GM23338 (cell line): ENCODE measurements at regions not wholly inside any gene's neighbourhood (a gene's known extent, or its start where the extent isn't known, plus 50 kb on each side); places are given as distances from the start of the nearest gene placed in this dataset.

Source experiments
- ATAC-seq: fragments of 200-7000 bp; cut with Tn5 transposase; 3 replicates; pipeline ENCODE4 v1.9.1; 2020
- DNase-seq: peaks from one replicate; pipeline ENCODE4 v3.0.0-alpha.2; 2015; ENCODE audit warnings: low spot score
- H2AFZ ChIP-seq: fragments of 200-600 bp; sonication (generic); 2 replicates; pipeline ENCODE4 v1.8.0; 2016; ENCODE audit warnings: antibody characterized with exemption, mild to moderate bottlenecking, moderate library complexity
- H3F3A ChIP-seq: fragments of 200-600 bp; sonication (generic); replicated peaks from 2 replicates; pipeline ENCODE4 v1.8.0; 2017; ENCODE audit warnings: antibody characterized with exemption, mixed run types, low read depth
- H3K27ac ChIP-seq: fragments of 200-600 bp; sonication (generic); 2 replicates; pipeline ENCODE4 v1.6.1; 2016; ENCODE audit warnings: low read depth
- H3K27me3 ChIP-seq: fragments of 200-600 bp; sonication (generic); 2 replicates; pipeline ENCODE4 v1.8.0; 2016; ENCODE audit warnings: mild to moderate bottlenecking, mixed run types, moderate library complexity; ENCODE audit not compliant: insufficient read depth
- H3K36me3 ChIP-seq: fragments of 200-600 bp; sonication (generic); 2 replicates; pipeline ENCODE4 v1.8.0; 2016; ENCODE audit warnings: mild to moderate bottlenecking; ENCODE audit not compliant: insufficient read depth
- H3K4me1 ChIP-seq: fragments of 200-600 bp; sonication (generic); 2 replicates; pipeline ENCODE4 v1.8.0; 2016; ENCODE audit warnings: mild to moderate bottlenecking, moderate library complexity; ENCODE audit not compliant: insufficient read depth
- H3K4me2 ChIP-seq: fragments of 200-600 bp; sonication (generic); 2 replicates; pipeline ENCODE4 v1.7.1; 2017; ENCODE audit warnings: mixed run types
- H3K4me3 ChIP-seq: fragments of 200-600 bp; sonication (generic); 2 replicates; pipeline ENCODE4 v1.6.1; 2016; ENCODE audit warnings: mixed run types
- H3K79me2 ChIP-seq: fragments of 200-600 bp; sonication (generic); replicated peaks from 2 replicates; pipeline ENCODE4 v1.8.0; 2017; ENCODE audit warnings: mild to moderate bottlenecking; ENCODE audit not compliant: insufficient read depth
- H3K9me2 ChIP-seq: fragments of 200-600 bp; sonication (generic); 2 replicates; pipeline ENCODE4 v1.8.0; 2017; ENCODE audit not compliant: insufficient read depth
- H4K20me1 ChIP-seq: fragments of 200-600 bp; sonication (generic); replicated peaks from 2 replicates; pipeline ENCODE4 v1.8.0; 2017; ENCODE audit warnings: mild to moderate bottlenecking; ENCODE audit not compliant: insufficient read depth
- H3K27ac Mint-ChIP-seq: 2 replicates; pipeline ENCODE4 v1.8.0; 2020; ENCODE audit warnings: inconsistent platforms, mild to moderate bottlenecking, moderate library complexity, mixed read lengths
- H3K27me3 Mint-ChIP-seq: 3 replicates; pipeline ENCODE4 v1.8.0; 2022; ENCODE audit warnings: low read depth, mild to moderate bottlenecking, moderate library complexity, mixed read lengths, inconsistent platforms; ENCODE audit not compliant: insufficient read depth, poor library complexity
- H3K36me3 Mint-ChIP-seq: 3 replicates; pipeline ENCODE4 v1.8.0; 2021; ENCODE audit warnings: low read depth, mild to moderate bottlenecking, inconsistent platforms, moderate library complexity, mixed read lengths
- H3K4me1 Mint-ChIP-seq: 3 replicates; pipeline ENCODE4 v1.8.0; 2020; ENCODE audit warnings: mild to moderate bottlenecking, inconsistent platforms, mixed read lengths
- H3K4me3 Mint-ChIP-seq: 3 replicates; pipeline ENCODE4 v1.8.0; 2021; ENCODE audit warnings: moderate library complexity, mild to moderate bottlenecking, inconsistent platforms, mixed read lengths
- H3K9me3 Mint-ChIP-seq: 3 replicates; pipeline ENCODE4 v1.8.0; 2020; ENCODE audit warnings: moderate library complexity, mild to moderate bottlenecking, inconsistent platforms, mixed read lengths
- EZH2phosphoT487 ChIP-seq: fragments of 200-600 bp; sonication (generic); IDR thresholded peaks from one replicate; pipeline ENCODE4 v1.8.1; 2018; ENCODE audit warnings: antibody characterized with exemption; ENCODE audit not compliant: unreplicated experiment
- POLR2AphosphoS5 ChIP-seq: IDR thresholded peaks from 2 replicates; pipeline ENCODE4 v1.6.1; 2016; ENCODE audit warnings: antibody characterized with exemption, low read depth
- STAT1 ChIP-seq: IDR thresholded peaks from one replicate; pipeline ENCODE4 v1.6.1; 2016; ENCODE audit warnings: antibody characterized with exemption; ENCODE audit not compliant: unreplicated experiment
- ZNF114 ChIP-seq: fragments of 250-450 bp; sonication (Bioruptor Pico); IDR thresholded peaks from 2 replicates; pipeline ENCODE4 v1.5.0; 2020; ENCODE audit warnings: mild to moderate bottlenecking, moderate library complexity
- ZNF331 ChIP-seq: fragments of 250-450 bp; sonication (Bioruptor Pico); IDR thresholded peaks from 2 replicates; pipeline ENCODE4 v1.5.0; 2020; ENCODE audit warnings: low read depth, mild to moderate bottlenecking, moderate library complexity
- TF ChIP-seq, protein P1 (sequence below), 2 experiments: fragments of 200-600 bp in 1 of 2; sonication (generic) in 1 of 2; conservative IDR thresholded peaks; 2 replicates each; pipeline versions ENCODE4 v1.5.1 to v1.6.1; 2016 to 2017; ENCODE audit warnings: antibody characterized with exemption in 2 of 2, low read depth in 2 of 2, mild to moderate bottlenecking in 2 of 2, moderate library complexity in 1 of 2
- TF ChIP-seq, protein P2 (sequence below): IDR thresholded peaks from 2 replicates; pipeline ENCODE4 v1.6.1; 2016; ENCODE audit warnings: antibody characterized with exemption
- TF ChIP-seq, protein P3 (sequence below): fragments of 250-450 bp; sonication (Bioruptor Pico); IDR thresholded peaks from 2 replicates; pipeline ENCODE4 v1.5.0; 2020; ENCODE audit warnings: mild to moderate bottlenecking, moderate library complexity

DNA sequence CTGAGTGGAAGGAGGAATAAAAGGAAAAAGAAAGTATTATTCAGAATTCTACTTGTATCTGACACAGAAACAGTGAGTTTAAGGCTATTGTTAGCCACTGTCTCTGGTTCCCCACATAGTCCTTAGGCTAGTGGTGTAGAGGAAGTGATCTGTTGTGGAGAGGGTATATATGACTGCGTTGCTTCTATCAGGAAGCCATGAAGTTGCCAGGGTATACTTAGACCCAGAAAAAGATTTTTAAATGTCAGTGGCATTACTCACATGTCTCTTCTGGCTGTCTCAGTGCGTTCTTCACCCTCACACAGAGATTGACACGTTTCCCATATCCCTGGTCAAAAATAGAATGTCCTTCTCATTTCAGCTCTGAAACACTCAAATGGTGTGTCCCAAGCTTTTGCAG lies 72.7 kb downstream of the SEM1 start:
- no peak overlapping the region for H2AFZ ChIP-seq
- H3K4me3 Mint-ChIP-seq = no peak overlapping the region
- H3K9me2 ChIP-seq = no peaks in the 10 kb centered on the region
- H3K27ac Mint-ChIP-seq = no peak overlapping the region
- peaks cover 4% of the 10 kb centered on the region; the same call in 2 of the 3 replicates for H3K4me1 Mint-ChIP-seq
- H3K27me3 Mint-ChIP-seq = peaks cover 2% of the 10 kb centered on the region
- H3K79me2 ChIP-seq = no peaks in the 10 kb centered on the region
- no peaks in the 10 kb centered on the region for H3K36me3 ChIP-seq
- no peak for ATAC-seq
- TF ChIP-seq, protein P1, sequence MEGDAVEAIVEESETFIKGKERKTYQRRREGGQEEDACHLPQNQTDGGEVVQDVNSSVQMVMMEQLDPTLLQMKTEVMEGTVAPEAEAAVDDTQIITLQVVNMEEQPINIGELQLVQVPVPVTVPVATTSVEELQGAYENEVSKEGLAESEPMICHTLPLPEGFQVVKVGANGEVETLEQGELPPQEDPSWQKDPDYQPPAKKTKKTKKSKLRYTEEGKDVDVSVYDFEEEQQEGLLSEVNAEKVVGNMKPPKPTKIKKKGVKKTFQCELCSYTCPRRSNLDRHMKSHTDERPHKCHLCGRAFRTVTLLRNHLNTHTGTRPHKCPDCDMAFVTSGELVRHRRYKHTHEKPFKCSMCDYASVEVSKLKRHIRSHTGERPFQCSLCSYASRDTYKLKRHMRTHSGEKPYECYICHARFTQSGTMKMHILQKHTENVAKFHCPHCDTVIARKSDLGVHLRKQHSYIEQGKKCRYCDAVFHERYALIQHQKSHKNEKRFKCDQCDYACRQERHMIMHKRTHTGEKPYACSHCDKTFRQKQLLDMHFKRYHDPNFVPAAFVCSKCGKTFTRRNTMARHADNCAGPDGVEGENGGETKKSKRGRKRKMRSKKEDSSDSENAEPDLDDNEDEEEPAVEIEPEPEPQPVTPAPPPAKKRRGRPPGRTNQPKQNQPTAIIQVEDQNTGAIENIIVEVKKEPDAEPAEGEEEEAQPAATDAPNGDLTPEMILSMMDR (conservative IDR thresholded peaks at IDR 0.05; ENCODE audit: low read depth in 2 of 2) = no peak
- TF ChIP-seq ZNF331 (CRISPR knock-in tag) (no peak), ZNF114 (CRISPR knock-in tag) (no peak), STAT1 (no peak)
- no peaks in the 10 kb centered on the region for H3K36me3 Mint-ChIP-seq
- no peak overlapping the region for H3K4me2 ChIP-seq
- no peaks in the 10 kb centered on the region for H4K20me1 ChIP-seq
- no peaks in the 10 kb centered on the region for H3K9me3 Mint-ChIP-seq
- DNase-seq = no peak
- no peaks in the 10 kb centered on the region for H3K27me3 ChIP-seq
- no peak overlapping the region for H3K4me3 ChIP-seq
- H3K27ac ChIP-seq = no peak overlapping the region
- H3F3A ChIP-seq = no peaks in the 10 kb centered on the region
- H3K4me1 ChIP-seq = no peaks in the 10 kb centered on the region

DNA sequence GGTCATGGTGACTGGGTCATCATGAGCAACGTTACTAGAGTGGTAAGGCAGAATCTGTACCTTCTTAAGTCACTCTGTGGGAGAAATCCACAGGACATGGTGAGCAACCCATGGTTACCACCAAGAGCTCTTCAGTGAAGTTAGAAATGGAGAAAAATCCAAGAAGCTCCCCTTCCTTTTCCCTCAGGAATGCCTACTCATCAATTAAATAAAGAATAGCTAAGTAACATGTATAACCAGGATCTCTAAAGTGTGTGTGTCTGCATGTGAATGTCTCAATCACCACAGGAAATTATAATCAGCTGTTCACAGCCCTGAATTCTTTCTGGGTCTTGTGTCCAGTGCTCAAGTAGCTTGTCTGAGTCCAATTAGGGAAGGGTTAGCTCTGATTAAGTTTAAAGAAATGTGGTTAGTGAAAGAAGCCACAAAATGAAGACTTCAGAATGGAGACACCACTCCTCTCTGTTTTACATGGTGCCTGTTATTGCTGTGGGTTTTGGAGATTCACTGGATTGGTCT lies 73.2 kb downstream of the SEM1 start:
- ATAC-seq = no peak
- no peaks in the 10 kb centered on the region for H3K36me3 Mint-ChIP-seq
- TF ChIP-seq POLR2AphosphoS5 (no peak), ZNF114 (CRISPR knock-in tag) (no peak), EZH2phosphoT487 (no peak)
- TF ChIP-seq, protein P2, sequence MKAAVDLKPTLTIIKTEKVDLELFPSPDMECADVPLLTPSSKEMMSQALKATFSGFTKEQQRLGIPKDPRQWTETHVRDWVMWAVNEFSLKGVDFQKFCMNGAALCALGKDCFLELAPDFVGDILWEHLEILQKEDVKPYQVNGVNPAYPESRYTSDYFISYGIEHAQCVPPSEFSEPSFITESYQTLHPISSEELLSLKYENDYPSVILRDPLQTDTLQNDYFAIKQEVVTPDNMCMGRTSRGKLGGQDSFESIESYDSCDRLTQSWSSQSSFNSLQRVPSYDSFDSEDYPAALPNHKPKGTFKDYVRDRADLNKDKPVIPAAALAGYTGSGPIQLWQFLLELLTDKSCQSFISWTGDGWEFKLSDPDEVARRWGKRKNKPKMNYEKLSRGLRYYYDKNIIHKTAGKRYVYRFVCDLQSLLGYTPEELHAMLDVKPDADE = no peak
- TF ChIP-seq, protein P3, sequence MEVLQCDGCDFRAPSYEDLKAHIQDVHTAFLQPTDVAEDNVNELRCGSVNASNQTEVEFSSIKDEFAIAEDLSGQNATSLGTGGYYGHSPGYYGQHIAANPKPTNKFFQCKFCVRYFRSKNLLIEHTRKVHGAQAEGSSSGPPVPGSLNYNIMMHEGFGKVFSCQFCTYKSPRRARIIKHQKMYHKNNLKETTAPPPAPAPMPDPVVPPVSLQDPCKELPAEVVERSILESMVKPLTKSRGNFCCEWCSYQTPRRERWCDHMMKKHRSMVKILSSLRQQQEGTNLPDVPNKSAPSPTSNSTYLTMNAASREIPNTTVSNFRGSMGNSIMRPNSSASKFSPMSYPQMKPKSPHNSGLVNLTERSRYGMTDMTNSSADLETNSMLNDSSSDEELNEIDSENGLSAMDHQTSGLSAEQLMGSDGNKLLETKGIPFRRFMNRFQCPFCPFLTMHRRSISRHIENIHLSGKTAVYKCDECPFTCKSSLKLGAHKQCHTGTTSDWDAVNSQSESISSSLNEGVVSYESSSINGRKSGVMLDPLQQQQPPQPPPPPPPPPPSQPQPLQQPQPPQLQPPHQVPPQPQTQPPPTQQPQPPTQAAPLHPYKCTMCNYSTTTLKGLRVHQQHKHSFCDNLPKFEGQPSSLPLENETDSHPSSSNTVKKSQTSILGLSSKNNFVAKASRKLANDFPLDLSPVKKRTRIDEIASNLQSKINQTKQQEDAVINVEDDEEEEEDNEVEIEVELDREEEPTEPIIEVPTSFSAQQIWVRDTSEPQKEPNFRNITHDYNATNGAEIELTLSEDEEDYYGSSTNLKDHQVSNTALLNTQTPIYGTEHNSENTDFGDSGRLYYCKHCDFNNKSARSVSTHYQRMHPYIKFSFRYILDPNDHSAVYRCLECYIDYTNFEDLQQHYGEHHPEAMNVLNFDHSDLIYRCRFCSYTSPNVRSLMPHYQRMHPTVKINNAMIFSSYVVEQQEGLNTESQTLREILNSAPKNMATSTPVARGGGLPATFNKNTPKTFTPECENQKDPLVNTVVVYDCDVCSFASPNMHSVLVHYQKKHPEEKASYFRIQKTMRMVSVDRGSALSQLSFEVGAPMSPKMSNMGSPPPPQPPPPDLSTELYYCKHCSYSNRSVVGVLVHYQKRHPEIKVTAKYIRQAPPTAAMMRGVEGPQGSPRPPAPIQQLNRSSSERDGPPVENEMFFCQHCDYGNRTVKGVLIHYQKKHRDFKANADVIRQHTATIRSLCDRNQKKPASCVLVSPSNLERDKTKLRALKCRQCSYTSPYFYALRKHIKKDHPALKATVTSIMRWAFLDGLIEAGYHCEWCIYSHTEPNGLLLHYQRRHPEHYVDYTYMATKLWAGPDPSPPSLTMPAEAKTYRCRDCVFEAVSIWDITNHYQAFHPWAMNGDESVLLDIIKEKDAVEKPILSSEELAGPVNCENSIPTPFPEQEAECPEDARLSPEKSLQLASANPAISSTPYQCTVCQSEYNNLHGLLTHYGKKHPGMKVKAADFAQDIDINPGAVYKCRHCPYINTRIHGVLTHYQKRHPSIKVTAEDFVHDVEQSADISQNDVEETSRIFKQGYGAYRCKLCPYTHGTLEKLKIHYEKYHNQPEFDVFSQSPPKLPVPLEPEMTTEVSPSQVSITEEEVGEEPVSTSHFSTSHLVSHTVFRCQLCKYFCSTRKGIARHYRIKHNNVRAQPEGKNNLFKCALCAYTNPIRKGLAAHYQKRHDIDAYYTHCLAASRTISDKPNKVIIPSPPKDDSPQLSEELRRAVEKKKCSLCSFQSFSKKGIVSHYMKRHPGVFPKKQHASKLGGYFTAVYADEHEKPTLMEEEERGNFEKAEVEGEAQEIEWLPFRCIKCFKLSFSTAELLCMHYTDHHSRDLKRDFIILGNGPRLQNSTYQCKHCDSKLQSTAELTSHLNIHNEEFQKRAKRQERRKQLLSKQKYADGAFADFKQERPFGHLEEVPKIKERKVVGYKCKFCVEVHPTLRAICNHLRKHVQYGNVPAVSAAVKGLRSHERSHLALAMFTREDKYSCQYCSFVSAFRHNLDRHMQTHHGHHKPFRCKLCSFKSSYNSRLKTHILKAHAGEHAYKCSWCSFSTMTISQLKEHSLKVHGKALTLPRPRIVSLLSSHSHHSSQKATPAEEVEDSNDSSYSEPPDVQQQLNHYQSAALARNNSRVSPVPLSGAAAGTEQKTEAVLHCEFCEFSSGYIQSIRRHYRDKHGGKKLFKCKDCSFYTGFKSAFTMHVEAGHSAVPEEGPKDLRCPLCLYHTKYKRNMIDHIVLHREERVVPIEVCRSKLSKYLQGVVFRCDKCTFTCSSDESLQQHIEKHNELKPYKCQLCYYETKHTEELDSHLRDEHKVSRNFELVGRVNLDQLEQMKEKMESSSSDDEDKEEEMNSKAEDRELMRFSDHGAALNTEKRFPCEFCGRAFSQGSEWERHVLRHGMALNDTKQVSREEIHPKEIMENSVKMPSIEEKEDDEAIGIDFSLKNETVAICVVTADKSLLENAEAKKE (CRISPR knock-in tag) = no peak
- no peaks in the 10 kb centered on the region for H3K4me1 ChIP-seq
- DNase-seq = no peak
- no peaks in the 10 kb centered on the region for H3K9me2 ChIP-seq
- H3K36me3 ChIP-seq = no peaks in the 10 kb centered on the region
- no peaks in the 10 kb centered on the region for H3K27me3 ChIP-seq
- H3K4me2 ChIP-seq = no peak overlapping the region
- H3K27ac Mint-ChIP-seq = no peak overlapping the region
- H3K27ac ChIP-seq = no peak overlapping the region
- no peaks in the 10 kb centered on the region for H3F3A ChIP-seq
- H3K4me3 Mint-ChIP-seq = no peak overlapping the region
- no peaks in the 10 kb centered on the region for H3K9me3 Mint-ChIP-seq
- H4K20me1 ChIP-seq = no peaks in the 10 kb centered on the region
- peaks cover 4% of the 10 kb centered on the region for H3K27me3 Mint-ChIP-seq
- H2AFZ ChIP-seq = no peak overlapping the region
- no peak overlapping the region for H3K4me3 ChIP-seq
- H3K79me2 ChIP-seq = no peaks in the 10 kb centered on the region
- peaks cover 4% of the 10 kb centered on the region; the same call in 2 of the 3 replicates for H3K4me1 Mint-ChIP-seq
